ENCODE measurements at regions not wholly inside any gene's neighbourhood (a gene's known extent, or its start where the extent isn't known, plus 50 kb on each side); places are given as distances from the start of the nearest gene placed in this dataset.

DNA sequence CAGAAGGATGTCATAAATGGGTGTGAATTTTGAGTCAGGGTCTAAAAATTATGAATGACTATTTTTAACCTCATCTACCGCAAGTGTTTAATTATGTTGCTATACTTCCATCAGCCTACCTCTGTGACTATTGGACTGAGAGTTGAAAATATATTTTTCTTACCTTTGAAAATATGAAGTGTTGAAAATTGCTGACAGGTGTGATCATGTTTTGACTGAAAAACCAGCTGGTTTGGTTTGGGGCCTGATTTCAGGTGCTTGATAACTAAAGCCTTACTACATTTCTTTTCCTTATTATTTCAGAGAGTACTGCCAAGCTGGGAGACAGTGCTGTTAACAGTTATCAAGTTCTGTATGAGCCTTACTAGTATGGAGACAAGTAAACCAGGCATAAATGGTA lies 107.2 kb upstream of the DUSP10 start (continued):
- no peak for TF ChIP-seq FOSL2 (IDR thresholded peaks at IDR 0.05; ENCODE audit: borderline replicate concordance, low read depth)

DNA sequence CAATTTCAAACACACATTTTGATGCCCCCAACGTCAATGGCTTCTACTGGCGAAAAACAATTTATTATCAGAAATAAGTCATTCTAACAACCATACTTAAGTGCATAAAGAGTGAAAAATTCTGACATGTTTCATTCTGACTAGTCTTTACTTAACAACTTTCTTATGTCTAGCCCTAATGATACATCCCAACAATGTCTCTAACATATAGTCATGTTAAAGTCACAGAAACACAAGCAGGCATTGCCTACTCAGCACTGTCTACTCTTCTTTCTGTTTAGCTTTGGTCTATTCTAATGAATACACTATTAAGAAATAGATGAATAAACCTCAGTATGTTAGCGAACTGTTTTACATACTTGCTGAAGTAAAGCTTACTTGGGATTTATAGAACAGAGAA lies 105.8 kb upstream of the DUSP10 start:
- Histone ChIP-seq H4K20me1 (ENCODE audit: insufficient read depth) (no peaks in the 10 kb centered on the region), H3K79me2 (ENCODE audit: insufficient read depth) (no peaks in the 10 kb centered on the region), H2AFZ (ENCODE audit: low read depth) (no peak overlapping the region), H3K4me1 (ENCODE audit: control insufficient read depth in 1 of 2, insufficient read depth in 2 of 2, low read depth in 1 of 2, low read length in 1 of 2) (no peaks in the 10 kb centered on the region), H3K4me3 (ENCODE audit: low read depth in 2 of 2, low read length in 1 of 2) (no peak overlapping the region), H3K9me3 (no peaks in the 10 kb centered on the region), H3K36me3 (replicated peaks in 1 of 2; ENCODE audit: control insufficient read depth in 1 of 2, insufficient read depth in 2 of 2, low read length in 1 of 2) (no peaks in the 10 kb centered on the region), H3K9ac (no peak overlapping the region), H3K27me3 (ENCODE audit: insufficient read depth) (no peaks in the 10 kb centered on the region), H3K9me2 (no peaks in the 10 kb centered on the region), H3F3A (replicated peaks; ENCODE audit: insufficient read depth) (no peaks in the 10 kb centered on the region), H3K4me2 (no peak overlapping the region), H3K27ac (ENCODE audit: low read depth in 2 of 2, low read length in 1 of 2) (no peak overlapping the region)
- TF ChIP-seq SMC3 (IDR thresholded peaks at IDR 0.05; ENCODE audit: low read depth, low read length) (no peak), RAD21 (IDR thresholded peaks at IDR 0.05; ENCODE audit: low read length) (no peak), ELF1 (IDR thresholded peaks at IDR 0.05) (no peak), FOXM1 (IDR thresholded peaks at IDR 0.05; ENCODE audit: low read depth) (no peak), EZH2phosphoT487 (IDR thresholded peaks at IDR 0.05; ENCODE audit: borderline replicate concordance, low read depth) (no peak), RCOR1 (IDR thresholded peaks at IDR 0.05; ENCODE audit: low read length) (no peak), FOXJ3 (CRISPR knock-in tag; IDR thresholded peaks at IDR 0.05) (no peak), GATA2 (CRISPR knock-in tag; IDR thresholded peaks at IDR 0.05) (no peak), TEAD4 (IDR thresholded peaks at IDR 0.05; ENCODE audit: borderline replicate concordance, insufficient read depth) (no peak), EP300 (IDR thresholded peaks at IDR 0.05; ENCODE audit: borderline replicate concordance in 1 of 2, low read depth in 1 of 2, low read length in 1 of 2) (no peak), MEF2A (IDR thresholded peaks at IDR 0.05; ENCODE audit: borderline replicate concordance, low read depth) (no peak), CHD2 (IDR thresholded peaks at IDR 0.05; ENCODE audit: low read length, partially characterized antibody) (no peak), MXI1 (IDR thresholded peaks at IDR 0.05; ENCODE audit: low read depth, low read length) (no peak), RFX5 (IDR thresholded peaks at IDR 0.05; ENCODE audit: low read length) (no peak), NRF1 (IDR thresholded peaks at IDR 0.05; ENCODE audit: low read depth, low read length) (no peak), GABPA (IDR thresholded peaks at IDR 0.05; ENCODE audit: low read depth) (no peak), YY1 (IDR thresholded peaks at IDR 0.05; ENCODE audit: low read depth) (no peak)
- TF ChIP-seq, protein P1, sequence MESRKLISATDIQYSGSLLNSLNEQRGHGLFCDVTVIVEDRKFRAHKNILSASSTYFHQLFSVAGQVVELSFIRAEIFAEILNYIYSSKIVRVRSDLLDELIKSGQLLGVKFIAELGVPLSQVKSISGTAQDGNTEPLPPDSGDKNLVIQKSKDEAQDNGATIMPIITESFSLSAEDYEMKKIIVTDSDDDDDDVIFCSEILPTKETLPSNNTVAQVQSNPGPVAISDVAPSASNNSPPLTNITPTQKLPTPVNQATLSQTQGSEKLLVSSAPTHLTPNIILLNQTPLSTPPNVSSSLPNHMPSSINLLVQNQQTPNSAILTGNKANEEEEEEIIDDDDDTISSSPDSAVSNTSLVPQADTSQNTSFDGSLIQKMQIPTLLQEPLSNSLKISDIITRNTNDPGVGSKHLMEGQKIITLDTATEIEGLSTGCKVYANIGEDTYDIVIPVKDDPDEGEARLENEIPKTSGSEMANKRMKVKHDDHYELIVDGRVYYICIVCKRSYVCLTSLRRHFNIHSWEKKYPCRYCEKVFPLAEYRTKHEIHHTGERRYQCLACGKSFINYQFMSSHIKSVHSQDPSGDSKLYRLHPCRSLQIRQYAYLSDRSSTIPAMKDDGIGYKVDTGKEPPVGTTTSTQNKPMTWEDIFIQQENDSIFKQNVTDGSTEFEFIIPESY (IDR thresholded peaks at IDR 0.05; ENCODE audit: borderline replicate concordance, low read depth) = no peak
- TF ChIP-seq, protein P2, sequence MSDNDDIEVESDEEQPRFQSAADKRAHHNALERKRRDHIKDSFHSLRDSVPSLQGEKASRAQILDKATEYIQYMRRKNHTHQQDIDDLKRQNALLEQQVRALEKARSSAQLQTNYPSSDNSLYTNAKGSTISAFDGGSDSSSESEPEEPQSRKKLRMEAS (IDR thresholded peaks at IDR 0.05; ENCODE audit: low read depth) = no peak
- no peak for DNase-seq
- WGBS (ENCODE audit: low lambda C conversion rate) = 78% methylated on average over 3 of the region's 3 CpGs
- ChIA-PET CTCF (no interaction called here), POLR2A (no interaction called here)
